ENCODE measurements at regions not wholly inside any gene's neighbourhood (a gene's known extent, or its start where the extent isn't known, plus 50 kb on each side); places are given as distances from the start of the nearest gene placed in this dataset.
A peak's percentile ranks its signal among the peaks of the same experiment; 100 is the strongest.

DNA sequence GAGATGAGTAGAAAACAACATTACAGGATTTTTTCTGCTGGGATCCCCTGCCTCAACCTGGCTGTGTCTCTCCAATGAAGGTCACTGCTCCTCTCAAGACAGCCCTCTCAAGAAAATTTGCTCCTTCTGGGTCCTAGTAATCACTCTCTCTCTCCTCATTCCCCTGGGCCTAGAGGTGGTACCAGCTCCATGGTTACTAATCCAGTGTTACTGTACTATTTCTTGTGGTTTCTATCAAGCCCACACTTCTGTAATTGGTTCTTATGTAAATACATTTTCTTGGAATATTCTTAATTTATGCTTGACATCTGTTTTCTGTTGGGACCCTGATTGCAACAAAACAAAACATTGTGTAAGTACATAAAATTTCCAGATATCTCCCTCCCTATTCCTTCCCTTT, 123.8 kb upstream of the RORB start:
- no peak overlapping the region for H3K4me3 ChIP-seq (ENCODE audit: low read depth, low read length)
- TF ChIP-seq, protein P1, sequence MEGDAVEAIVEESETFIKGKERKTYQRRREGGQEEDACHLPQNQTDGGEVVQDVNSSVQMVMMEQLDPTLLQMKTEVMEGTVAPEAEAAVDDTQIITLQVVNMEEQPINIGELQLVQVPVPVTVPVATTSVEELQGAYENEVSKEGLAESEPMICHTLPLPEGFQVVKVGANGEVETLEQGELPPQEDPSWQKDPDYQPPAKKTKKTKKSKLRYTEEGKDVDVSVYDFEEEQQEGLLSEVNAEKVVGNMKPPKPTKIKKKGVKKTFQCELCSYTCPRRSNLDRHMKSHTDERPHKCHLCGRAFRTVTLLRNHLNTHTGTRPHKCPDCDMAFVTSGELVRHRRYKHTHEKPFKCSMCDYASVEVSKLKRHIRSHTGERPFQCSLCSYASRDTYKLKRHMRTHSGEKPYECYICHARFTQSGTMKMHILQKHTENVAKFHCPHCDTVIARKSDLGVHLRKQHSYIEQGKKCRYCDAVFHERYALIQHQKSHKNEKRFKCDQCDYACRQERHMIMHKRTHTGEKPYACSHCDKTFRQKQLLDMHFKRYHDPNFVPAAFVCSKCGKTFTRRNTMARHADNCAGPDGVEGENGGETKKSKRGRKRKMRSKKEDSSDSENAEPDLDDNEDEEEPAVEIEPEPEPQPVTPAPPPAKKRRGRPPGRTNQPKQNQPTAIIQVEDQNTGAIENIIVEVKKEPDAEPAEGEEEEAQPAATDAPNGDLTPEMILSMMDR (IDR thresholded peaks at IDR 0.05; ENCODE audit: insufficient read depth, low read length): no peak
- DNase-seq (ENCODE audit: low read depth): no peak

DNA sequence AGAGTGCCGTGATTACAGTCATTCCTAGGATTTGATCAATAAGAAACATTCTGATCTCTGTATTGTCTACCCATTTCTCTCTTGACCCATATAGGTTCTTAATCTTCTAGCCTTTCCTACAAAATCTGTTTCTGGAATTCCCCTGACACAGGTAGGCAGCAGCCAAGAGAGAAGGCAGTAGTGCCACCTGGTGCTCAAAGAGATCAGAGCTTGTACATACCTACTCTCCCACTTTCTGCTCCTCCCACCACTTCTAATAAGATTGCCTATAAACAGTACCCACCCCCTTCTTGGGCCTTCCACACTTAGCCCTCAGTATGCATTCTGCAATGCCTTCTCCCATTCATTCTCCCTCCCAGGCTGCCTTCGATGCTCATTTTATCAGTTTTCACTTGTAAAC, 117.4 kb upstream of the RORB start:
- DNase-seq (ENCODE audit: low read depth): peak; percentile 2
- no peak overlapping the region for H3K4me3 ChIP-seq (ENCODE audit: low read depth, low read length)
- TF ChIP-seq, protein P1 (IDR thresholded peaks at IDR 0.05; ENCODE audit: insufficient read depth, low read length): no peak

DNA sequence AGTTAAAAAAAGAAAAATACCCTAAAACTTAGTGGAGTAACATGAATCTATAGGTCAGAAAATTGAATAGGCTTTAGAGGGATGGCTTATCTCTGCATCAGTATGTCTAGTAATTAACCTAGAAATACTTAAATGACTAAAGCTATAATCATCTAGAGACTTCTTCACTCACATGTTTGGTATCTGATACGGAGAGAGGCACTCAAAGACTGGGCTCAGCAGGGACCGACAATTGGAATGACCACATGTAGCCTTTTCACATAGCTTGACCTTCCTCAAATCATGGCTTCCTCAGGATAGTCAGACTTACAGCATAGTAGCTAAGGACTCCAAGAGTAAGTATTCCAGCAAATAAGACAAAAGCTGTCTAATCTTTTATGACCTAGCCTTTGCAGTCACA, 105.3 kb upstream of the RORB start:
- no peak overlapping the region for H3K4me3 ChIP-seq (ENCODE audit: low read depth, low read length)
- TF ChIP-seq, protein P1 (IDR thresholded peaks at IDR 0.05; ENCODE audit: insufficient read depth, low read length): no peak
- DNase-seq (ENCODE audit: low read depth): no peak

DNA sequence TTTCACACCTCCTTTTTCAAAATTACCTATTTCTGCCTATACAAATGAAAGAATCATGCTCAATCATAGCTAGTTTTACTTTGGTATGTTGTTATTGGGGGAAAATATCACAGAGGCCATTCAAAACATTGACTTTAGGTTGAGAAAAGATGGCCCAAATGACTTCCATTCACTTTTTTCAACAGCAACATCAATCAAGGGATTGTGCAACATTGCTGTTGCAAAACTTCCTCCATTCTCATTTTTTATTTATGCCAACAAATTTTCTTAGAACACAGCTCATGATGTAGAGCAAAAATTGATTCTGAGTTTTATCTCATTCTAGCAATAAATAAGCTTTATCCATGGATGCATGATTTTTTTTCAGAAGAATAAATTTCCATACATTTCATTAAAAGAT, 93.6 kb upstream of the RORB start:
- no peak overlapping the region for H3K4me3 ChIP-seq (ENCODE audit: low read depth, low read length)
- TF ChIP-seq, protein P1 (IDR thresholded peaks at IDR 0.05; ENCODE audit: insufficient read depth, low read length): no peak

DNA sequence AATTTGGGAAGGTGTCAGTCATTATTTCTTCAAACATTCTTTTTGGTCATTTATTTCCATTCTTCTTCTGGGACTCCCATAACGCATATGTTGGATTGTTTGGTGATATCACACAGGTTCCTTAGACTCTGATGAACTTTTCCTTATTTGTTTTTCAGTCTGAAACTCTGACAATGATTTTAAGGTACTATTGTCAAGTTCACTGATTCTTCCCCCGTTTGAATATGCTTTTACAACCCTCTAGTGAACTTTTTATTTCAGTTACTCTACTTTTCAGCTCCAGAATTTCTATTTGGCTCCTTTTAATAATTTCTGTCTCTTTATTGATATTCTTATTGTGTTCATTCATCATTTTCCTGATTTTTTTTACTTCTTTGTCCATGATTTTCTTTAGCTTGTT, 92.5 kb upstream of the RORB start:
- TF ChIP-seq, protein P1 (IDR thresholded peaks at IDR 0.05; ENCODE audit: insufficient read depth, low read length): no peak
- H3K4me3 ChIP-seq (ENCODE audit: low read depth, low read length): no peak overlapping the region
- DNase-seq (ENCODE audit: low read depth): no peak

More for the DNA sequence above, 93.6 kb upstream of the RORB start:
- no peak for DNase-seq (ENCODE audit: low read depth)

DNA sequence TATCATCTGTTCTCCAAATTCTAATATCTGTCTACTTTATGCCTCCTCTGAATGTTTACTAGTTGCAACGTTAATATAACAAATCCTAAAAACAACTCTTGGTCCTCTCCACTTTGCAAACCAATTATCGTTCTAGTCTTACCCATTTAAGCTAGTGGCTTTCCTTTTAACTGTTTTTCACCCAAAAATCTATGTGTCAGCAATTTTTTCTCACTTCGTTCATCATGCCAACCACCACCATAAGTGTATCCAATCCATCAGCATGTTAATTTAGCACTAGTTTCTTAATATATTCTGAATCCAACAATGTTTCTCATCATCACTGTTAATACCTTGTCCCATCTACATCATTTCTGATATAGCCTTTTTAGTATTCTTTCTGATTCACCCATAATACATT, 90.0 kb upstream of the RORB start:
- TF ChIP-seq, protein P1 (IDR thresholded peaks at IDR 0.05; ENCODE audit: insufficient read depth, low read length): no peak
- no peak overlapping the region for H3K4me3 ChIP-seq (ENCODE audit: low read depth, low read length)
- DNase-seq (ENCODE audit: low read depth): no peak

DNA sequence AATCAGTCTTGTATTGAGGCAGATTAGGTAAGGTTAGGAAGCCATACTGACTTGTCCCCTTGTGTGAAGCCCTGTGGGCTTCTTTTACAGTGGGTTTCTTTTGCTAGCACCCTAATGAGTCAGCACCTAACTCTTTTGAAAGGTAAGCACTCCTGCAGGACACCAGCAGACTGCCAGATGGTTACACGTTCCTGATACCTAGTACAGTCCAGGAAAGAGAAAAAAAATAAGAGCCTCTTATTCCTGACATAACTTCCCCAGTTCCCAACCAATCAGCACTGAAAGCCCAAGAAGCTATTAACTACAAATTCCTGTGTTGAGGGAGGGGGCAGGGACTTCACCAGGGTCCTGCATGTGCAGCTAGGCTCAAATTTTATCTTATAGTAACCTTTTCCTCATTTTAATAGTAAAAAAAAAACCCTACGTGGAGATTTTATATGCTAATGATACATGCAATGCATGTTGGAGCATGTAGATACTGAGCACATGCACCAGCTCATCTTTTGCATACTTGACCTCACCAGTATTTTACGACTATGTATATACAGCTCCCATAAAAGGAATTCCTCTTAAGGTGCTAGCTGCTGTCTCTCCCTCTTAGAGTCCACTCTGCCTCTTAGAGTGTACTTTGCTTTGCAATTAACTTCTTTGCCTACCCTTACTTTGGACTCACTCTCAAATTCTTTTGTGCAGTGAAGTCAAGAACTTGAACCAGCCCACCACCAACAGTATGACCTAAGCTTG, 84.7 kb upstream of the RORB start:
- DNase-seq (ENCODE audit: low read depth): no peak
- H3K4me3 ChIP-seq (ENCODE audit: low read depth, low read length): no peak overlapping the region
- TF ChIP-seq, protein P1 (IDR thresholded peaks at IDR 0.05; ENCODE audit: insufficient read depth, low read length): no peak

All from fibroblast of the aortic adventitia (primary cell).